GM10847 (cell line): ENCODE measurements at regions not wholly inside any gene's neighbourhood (a gene's known extent, or its start where the extent isn't known, plus 50 kb on each side); places are given as distances from the start of the nearest gene placed in this dataset.

Experiments used
- POLR2A ChIP-seq: IDR thresholded peaks from 2 replicates; pipeline ENCODE4 v1.6.1; 2011; ENCODE audit not compliant: insufficient read length; ENCODE audit errors: extremely low read depth

DNA sequence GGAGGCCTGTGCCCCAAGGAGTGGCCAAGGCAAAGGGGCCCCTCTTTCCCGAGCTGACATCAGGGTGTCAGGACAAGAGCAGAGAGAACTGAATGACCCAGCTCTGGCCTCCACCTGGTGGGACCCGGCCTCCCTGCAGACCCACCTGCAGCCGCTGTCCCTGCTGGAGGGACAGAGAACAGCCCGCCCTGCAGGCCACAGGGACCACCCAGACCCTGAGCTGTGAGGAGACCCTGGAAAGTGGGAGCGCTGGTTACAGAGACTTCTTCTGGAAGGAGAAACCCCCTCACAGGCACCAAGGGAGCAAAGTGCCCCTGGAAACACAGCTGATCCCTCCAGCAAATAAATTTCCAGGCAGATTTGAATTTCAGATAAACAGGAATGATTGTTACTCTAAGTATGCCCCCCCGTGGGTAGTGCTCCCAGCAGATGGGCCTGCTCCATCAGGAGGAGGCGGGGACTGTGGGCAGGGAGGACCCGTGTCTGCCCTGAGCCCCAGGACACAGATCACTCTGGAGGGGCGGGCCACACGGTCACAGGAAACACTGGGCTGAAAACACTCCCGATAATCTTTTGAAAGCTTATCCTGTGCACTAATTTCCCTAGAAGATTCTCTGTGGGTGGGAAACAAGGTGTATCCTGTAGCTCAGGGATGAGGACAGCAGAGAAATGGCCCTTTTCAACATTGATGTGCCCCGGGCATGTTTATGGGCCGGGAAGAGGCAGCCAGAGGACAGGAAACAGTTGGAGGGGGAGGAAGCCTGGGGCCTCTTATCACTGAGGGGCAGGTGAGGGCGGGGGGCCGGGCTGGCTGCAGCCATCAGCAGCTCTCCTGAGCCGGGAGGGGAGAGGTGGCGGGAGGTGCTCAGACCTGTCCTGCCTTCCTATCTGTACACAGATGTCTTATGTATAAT is 276.0 kb downstream of the ADGRD1 start:
- no peak for TF ChIP-seq POLR2A

DNA sequence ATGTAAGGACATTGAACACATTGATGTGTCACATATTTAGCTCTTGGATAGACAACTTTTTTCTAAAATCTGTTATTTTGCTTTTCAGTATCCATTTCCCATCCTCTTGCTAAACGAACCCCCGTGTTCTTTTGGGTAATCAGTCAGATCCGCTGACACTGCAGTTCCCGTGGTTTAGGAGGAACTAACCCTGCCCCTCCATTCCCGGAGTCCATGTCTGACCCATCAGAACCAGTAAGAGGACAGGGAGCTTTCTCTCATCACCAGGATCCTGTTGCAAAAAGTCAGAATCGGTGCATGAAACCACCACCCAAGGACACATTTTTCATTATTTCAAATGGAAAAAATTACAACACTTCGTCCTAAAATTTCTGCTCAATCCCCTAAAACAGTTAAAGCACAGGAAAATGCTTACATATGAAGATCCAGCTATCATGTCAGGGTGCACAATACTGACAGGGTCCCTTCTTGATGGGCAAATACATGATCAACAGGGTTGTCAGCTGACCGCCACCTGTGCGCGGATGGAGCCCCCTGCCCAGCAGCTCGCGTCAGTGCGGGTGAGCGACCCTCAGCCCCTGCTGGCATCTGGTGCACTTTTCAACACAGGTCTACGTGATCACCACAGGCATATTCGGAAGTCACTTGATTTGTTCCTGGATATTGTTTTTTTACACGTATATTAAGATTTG is 276.8 kb downstream of the ADGRD1 start:
- TF ChIP-seq POLR2A = no peak

DNA sequence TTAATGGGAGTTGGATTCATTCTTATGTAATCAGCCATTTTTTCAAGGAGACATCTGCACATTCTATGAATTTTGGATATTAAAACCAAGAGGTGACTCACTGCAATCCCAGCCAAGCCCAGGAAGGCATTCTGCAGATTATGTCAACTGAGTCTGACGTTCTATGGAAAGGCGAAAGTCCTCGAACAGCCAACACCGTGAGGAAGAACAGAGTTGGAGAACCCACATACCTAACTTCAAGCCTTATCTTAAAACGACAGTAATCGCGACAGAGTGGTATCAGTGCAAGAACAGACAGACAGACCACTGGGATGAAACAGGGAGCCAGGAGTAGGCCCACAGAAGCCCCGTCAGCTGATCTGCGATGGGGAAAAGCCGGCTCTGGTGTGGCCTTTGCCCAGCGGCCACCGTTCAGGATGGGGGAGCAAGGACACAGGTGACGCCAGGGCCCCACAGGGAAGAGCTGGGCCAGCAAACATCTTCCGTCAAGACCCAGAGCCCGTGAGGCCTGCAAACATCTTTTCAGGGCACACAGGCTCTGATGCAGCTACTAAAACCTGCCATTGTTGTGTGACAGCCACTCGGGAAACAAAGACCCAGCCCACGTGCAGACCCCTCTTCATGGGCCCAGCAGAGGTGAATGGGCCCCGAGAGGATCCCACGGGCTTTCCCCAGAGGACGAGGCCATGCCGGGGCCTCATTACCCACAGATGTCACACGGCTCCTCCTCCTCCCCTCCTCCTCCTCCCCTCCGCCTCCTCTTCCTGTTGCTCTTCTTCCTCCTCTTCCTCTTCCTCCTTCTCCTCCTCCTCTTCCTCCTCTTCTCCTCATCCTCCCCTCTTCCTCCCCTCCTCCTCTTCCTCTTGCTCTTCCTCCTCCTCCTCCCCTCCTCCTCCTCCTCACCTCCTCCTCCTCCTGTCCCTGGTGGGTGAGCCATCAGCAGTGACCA is 277.6 kb downstream of the ADGRD1 start:
- TF ChIP-seq POLR2A = no peak

DNA sequence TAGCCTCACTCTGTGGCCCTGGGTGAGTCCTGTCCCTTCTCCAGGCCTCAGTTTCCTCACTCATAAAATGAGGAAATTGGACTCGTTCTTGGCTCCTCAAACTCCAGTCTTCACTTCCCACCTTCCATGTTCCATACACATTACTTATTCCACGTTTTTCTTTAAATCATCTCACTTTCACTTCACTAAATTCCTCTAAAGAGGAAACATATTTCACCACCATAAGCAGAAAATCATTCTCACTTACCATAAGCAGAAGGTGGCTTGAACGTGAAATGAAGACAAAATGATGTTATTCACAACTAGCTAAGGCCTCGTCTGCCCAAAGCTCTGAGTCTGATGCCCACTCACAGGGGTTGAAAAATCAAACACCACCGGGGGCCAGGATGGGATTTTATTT is 278.3 kb downstream of the ADGRD1 start:
- TF ChIP-seq POLR2A = no peak

DNA sequence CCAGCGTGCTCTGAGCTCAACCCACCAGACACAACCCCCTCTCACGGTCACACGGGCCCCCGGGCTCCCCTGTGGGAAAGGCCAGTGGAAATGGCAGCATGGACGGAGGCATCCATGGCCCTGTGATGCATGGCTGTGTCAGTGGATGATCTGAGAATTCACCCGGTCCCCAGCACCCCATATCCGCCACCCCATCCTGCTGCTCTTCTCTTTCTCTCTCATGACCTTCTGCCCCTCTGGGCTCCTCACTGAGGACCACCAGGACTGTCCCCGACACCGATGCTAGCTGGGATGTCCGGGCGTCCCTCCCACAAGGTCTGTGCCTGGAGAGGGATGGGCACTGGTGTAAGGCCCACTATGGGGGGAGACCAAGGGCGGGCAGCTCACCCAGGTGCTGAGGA is 282.2 kb downstream of the ADGRD1 start:
- TF ChIP-seq POLR2A = no peak

DNA sequence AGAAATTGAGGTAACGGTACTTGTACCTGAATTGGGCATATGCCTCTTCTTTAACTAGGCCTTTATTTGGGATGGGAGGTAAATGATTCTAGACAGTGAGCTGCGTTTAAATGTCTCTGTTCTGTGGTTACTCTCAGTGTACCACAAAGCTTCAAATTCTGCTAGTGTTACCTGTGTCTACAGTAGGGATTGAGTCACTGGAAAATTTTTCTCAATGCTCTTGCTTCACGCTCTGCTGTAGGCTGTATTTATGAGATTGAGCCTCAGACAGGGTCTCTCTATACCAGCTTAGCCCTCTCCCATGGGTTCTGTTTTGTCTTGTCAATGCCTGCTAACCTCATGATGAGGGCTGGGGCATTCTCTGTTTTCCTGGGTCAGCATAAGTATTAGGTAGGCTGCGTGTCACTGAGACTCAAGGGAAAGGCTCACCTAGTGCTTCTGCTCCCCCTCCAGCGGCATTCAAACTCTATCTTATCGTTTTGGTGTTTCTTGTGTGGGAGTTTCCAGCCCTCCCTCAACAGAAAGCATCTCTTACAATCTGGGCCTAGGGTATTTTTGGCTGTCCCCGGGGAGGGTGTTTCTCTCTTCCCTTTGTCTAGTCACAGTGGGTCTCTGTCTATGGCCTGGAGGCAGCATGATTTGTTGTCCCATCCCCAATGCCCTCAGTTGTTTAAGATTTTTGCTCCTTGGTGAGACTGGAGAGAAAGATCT is 285.8 kb downstream of the ADGRD1 start:
- no peak for TF ChIP-seq POLR2A

DNA sequence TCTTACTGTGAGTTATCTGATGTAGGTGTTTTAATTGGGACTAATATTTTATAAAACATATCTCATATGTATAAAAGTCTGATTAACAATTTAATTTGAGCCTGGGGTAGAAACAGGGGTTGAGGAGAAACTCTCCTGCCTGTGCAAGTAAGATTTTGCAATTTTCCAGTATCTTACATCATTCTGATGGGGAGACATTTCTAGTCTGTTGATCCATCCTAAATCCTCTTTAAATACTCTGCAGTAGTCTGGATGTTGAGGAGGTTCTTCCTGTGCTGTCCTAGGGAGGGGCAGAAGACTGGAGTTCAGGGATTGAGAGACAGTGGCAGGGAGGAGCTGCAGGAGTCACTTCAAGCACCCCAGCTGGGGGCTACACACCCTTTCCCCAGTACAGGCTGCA is 287.8 kb downstream of the ADGRD1 start:
- TF ChIP-seq POLR2A = no peak

DNA sequence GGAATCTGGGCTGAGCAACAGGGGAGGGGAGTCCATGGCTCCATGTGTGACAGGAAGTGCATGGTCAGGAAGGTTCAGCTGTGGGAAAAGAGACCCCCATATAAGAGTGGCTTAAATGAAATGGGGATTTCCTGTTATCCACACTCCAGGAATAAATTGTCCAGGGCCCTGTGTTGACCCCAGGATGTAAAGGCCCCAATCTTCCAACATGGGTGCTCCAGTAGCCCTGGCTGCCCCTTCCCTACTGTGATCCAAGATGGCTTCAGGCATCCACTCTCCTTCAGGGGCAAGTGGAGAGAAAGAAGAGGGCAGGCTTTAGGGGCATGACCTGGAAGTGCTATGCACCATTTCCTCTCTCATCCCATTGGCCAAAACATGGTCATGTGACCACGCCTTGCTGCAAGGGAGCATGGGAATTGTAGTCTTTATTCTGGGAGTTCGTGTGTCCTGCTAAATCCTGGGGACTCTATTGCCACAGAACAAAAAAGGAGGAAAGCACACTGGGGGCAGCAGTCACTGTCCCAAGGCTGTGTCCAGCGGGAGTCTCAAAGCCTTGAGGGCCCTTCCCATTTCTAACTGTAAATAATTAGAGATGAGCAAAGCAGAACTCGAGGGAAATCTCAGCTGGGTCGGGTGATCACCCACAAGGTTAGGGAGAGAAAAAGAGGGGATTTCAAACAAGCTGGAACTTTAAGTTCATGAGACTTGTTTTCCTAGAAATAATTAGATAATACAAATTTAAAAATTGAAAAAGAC is 289.2 kb downstream of the ADGRD1 start:
- no peak for TF ChIP-seq POLR2A

DNA sequence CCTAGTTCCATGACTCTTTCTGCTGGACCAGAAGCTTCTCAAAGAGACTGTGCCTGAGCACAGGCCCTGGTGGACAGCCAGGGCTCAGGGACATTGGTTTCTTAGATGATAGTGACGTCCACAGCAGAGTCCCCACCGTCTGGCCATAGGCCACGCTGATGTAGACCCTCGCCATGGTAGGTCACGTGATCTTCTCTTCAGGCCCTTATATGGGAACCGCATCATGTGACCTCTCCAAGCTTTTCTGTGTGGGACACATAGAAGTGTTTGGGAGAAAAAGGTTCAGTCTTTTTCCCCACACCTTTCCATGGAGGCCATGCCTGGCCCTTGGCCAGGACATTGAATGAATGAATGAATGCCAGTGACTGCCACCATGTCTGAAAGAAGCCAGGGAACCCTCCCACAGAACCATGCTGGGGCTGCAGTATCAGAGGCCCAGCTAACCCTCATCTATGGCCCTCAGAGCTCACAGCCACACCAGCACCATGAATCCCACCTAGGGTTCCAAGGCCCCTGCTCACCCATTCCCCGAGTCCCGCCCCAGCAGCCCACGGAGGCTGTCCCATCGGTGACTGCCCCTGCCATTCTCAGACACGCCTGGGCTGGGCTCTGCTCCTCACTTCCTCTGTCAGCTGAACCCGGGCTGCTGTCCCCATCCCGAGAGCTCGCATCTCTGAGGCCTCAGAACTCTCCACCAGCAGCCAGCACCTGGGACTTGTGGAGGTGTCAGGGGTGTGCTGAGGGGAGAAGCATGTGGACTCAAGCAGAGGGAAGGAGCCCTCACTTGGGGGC is 292.1 kb downstream of the ADGRD1 start:
- TF ChIP-seq POLR2A = no peak

DNA sequence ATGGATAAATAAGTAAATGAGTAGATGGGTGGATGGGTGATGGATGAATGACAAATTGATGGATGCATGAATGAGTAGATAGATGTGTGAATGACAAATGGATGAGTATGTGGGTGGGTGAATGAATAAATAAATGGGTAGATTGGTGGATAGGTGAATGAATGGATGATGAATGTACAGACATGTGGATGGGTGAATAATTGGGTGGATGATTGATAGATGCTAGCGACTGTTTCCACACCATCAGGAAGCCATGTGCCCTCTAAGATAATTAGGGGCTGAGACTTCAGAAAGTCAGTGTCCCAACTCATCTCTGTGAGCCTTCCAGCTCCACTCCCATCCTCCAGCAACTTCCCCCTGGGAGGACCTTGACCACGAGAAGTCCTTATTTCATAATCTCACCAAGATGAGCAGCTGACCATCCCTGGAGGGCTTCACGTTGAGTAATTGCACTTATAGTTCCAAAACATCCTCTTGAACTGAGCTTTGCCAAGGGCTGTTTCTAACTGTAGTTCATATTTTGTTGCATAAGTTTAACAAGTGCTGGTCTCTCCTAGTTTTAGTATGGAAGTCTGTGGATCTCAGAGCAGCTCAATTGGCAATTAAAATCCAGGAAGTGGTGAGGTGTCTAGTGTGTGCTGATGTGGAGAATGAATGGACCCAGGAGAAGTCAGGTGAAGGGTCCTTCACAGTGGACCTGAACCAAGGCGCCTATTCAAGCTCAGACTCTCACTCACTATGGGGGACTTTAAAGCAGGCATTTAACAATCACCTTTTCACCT is 295.7 kb downstream of the ADGRD1 start:
- no peak for TF ChIP-seq POLR2A

DNA sequence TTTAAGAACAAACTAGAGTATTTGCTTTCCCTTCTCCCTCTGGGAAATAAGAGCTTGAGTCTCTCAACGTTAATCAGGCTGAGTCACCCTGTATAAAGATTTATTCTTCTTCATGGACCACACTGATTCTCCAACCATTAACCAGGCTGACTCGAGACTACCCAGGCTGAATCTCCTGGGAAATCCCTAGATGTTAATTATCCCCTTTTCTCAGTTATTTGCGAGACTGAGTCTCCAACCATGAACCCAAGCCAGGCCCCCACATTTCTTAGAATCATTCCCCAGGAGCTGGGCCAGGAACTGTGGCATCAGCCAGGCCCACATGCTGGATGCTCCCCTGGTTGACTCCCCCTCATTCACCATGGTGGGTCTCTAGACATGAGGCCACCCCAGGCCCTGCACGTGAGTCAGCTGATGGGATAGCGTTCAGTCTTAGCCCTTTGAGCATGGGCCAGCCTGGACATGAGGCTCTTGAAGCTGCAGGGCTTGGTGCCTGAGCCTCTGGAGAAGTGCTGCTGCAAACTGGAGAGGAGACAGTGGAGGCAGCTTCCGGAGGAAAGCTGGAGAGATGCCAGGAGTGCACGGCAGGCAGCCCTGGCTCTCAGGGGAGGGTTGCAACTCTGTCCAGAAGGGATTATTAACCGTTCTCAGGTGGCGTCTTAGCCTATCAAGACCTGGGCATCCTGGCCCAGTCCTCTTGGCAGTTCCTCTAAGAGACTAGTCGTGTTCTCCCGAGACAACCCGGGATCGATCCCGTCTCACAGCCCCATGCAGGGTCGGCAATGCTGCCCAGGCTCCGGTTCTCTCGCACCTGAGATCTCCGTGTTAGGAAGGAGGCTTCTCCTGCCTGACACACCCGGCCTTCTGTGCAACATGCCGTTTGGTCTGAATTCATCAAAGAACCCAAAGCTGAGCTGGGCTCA is 296.6 kb downstream of the ADGRD1 start:
- no peak for TF ChIP-seq POLR2A

DNA sequence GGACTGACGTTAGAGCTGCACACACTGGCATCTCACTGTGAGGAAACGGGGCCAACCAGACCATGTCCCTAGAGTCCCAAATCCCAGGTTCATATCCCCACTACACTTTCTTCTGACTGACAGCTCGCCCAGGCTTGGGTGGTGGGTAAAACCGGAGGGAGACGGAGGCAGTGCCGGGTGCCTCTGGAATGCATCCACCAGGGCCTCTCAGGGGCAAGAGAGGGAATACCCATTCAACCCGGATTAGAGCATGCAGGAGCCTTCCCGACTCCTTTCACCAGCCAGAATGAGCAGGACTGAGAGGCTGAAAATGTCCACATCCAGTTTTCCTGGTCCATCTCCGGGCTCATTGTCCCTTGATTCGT is 297.2 kb downstream of the ADGRD1 start:
- TF ChIP-seq POLR2A = no peak
